ENCODE measurements at regions not wholly inside any gene's neighbourhood (a gene's known extent, or its start where the extent isn't known, plus 50 kb on each side); places are given as distances from the start of the nearest gene placed in this dataset.

DNA sequence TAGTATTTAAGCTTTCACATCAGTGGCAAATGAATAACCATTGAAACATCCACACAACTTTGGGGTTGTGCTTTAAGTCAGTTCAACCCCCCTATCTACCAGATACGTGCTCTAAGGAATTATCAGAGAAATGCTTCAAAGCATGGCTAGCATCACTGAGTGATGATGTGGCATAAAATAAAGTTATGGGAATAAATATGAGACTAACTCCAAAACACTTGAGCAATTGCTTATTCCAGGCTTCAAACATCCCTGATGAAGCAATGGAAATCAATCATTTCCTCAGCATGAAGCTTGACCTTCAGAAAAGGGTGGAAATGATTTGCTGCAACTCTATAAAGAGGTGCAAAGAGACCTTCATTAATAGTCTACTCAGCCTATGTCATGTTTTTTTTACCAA is 292.0 kb upstream of the SMC2 start:
- TF ChIP-seq RAD21 (IDR thresholded peaks at IDR 0.05 in 1 of 2, conservative IDR thresholded peaks at IDR 0.05 in 1 of 2; ENCODE audit: low read depth in 2 of 2, low read length in 2 of 2) (no peak), EP300 (IDR thresholded peaks at IDR 0.05; ENCODE audit: borderline replicate concordance in 1 of 2, low read depth in 2 of 2, low read length in 2 of 2) (no peak), YY1 (IDR thresholded peaks at IDR 0.05; ENCODE audit: low read depth, low read length) (no peak), POLR2A (IDR thresholded peaks at IDR 0.05; ENCODE audit: control extremely low read depth in 1 of 2, low read depth in 2 of 2, low read length in 2 of 2) (no peak), SIRT6 (IDR thresholded peaks at IDR 0.05; ENCODE audit: low read length) (no peak), RXRA (IDR thresholded peaks at IDR 0.05; ENCODE audit: insufficient read depth, low read depth, low read length) (no peak)
- TF ChIP-seq, protein P1, sequence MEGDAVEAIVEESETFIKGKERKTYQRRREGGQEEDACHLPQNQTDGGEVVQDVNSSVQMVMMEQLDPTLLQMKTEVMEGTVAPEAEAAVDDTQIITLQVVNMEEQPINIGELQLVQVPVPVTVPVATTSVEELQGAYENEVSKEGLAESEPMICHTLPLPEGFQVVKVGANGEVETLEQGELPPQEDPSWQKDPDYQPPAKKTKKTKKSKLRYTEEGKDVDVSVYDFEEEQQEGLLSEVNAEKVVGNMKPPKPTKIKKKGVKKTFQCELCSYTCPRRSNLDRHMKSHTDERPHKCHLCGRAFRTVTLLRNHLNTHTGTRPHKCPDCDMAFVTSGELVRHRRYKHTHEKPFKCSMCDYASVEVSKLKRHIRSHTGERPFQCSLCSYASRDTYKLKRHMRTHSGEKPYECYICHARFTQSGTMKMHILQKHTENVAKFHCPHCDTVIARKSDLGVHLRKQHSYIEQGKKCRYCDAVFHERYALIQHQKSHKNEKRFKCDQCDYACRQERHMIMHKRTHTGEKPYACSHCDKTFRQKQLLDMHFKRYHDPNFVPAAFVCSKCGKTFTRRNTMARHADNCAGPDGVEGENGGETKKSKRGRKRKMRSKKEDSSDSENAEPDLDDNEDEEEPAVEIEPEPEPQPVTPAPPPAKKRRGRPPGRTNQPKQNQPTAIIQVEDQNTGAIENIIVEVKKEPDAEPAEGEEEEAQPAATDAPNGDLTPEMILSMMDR (IDR thresholded peaks at IDR 0.05; ENCODE audit: control extremely low read depth in 1 of 3, insufficient read depth in 1 of 3, low read depth in 1 of 3, low read length in 3 of 3) = no peak
